ENCODE measurements at regions not wholly inside any gene's neighbourhood (a gene's known extent, or its start where the extent isn't known, plus 50 kb on each side); places are given as distances from the start of the nearest gene placed in this dataset.

- Histone ChIP-seq H2BK5ac (ENCODE audit: low read depth, low read length, poor library complexity, severe bottlenecking) (no peak overlapping the region), H3K27me3 (ENCODE audit: control insufficient read depth in 1 of 2, insufficient read depth in 1 of 2, low read length in 2 of 2) (peaks cover 30 to 64% of the 10 kb centered on the region in 2 experiments)
- 86% methylated on average over 22 of the region's 22 CpGs for WGBS
Observed at GRCh38 chr10:133026726-133027395, 60.9 kb upstream of the ADGRA1 start.

GRCh38 chr10:133026171-133026570 lies 61.6 kb upstream of the ADGRA1 start:
- Histone ChIP-seq H2AFZ (ENCODE audit: low read depth, low read length) (no peak overlapping the region), H2BK120ac (ENCODE audit: low read depth, low read length) (no peak overlapping the region), H3K18ac (ENCODE audit: low read depth in 1 of 2, low read length in 2 of 2) (no peak overlapping the region), H3K4me3 (ENCODE audit: insufficient read depth in 1 of 2, low read depth in 1 of 2, low read length in 2 of 2) (no peak overlapping the region), H3K79me1 (replicated peaks; ENCODE audit: low read length, poor library complexity, severe bottlenecking) (no peaks in the 10 kb centered on the region), H3K23ac (ENCODE audit: low read length in 2 of 2) (no peak overlapping the region), H3K9me3 (ENCODE audit: control insufficient read depth, low read length) (no peaks in the 10 kb centered on the region), H2AK5ac (ENCODE audit: low read length, severe bottlenecking) (no peak overlapping the region), H3K27ac (ENCODE audit: low read length, poor library complexity, severe bottlenecking) (no peak overlapping the region), H4K91ac (ENCODE audit: low read length) (no peak overlapping the region), H4K8ac (ENCODE audit: low read length) (no peak overlapping the region), H2BK12ac (ENCODE audit: low read length in 2 of 2) (no peak overlapping the region), H3K4me1 (ENCODE audit: control insufficient read depth, insufficient read depth, low read depth, low read length) (peaks cover 15% of the 10 kb centered on the region), H3K36me3 (ENCODE audit: control insufficient read depth in 1 of 2, insufficient read depth in 2 of 2, low read depth in 1 of 2, low read length in 2 of 2) (no peaks in the 10 kb centered on the region), H3K14ac (ENCODE audit: low read length in 2 of 2) (no peak overlapping the region), H2BK5ac (ENCODE audit: low read depth, low read length, poor library complexity, severe bottlenecking) (no peak overlapping the region), H3K4ac (ENCODE audit: low read depth in 1 of 2, low read length in 2 of 2) (no peak overlapping the region), H2BK15ac (ENCODE audit: low read depth, poor library complexity, severe bottlenecking) (no peak overlapping the region), H3K9ac (ENCODE audit: low read length) (no peak overlapping the region), H3K27me3 (ENCODE audit: control insufficient read depth in 1 of 2, insufficient read depth in 1 of 2, low read length in 2 of 2) (peaks cover 30 to 63% of the 10 kb centered on the region in 2 experiments), H3K4me2 (ENCODE audit: low read length, poor library complexity, severe bottlenecking) (no peak overlapping the region)
- no peak for DNase-seq
- 78% methylated on average over 9 of the region's 10 CpGs for WGBS

More at GRCh38 chr10:133026726-133027395, 60.9 kb upstream of the ADGRA1 start:
- no peak overlapping the region for H2BK15ac ChIP-seq (ENCODE audit: low read depth, poor library complexity, severe bottlenecking)
- no peak overlapping the region for H2BK12ac ChIP-seq (ENCODE audit: low read length in 2 of 2)
- no peak overlapping the region for H4K8ac ChIP-seq (ENCODE audit: low read length)
- H2AFZ ChIP-seq (ENCODE audit: low read depth, low read length), result no peak overlapping the region
- H3K9me3 ChIP-seq (ENCODE audit: control insufficient read depth, low read length), result no peaks in the 10 kb centered on the region
- H2BK120ac ChIP-seq (ENCODE audit: low read depth, low read length), result no peak overlapping the region
- H3K4me2 ChIP-seq (ENCODE audit: low read length, poor library complexity, severe bottlenecking), result no peak overlapping the region
- H3K4me1 ChIP-seq (ENCODE audit: control insufficient read depth, insufficient read depth, low read depth, low read length), result peaks cover 15% of the 10 kb centered on the region
- H3K14ac ChIP-seq (ENCODE audit: low read length in 2 of 2), result no peak overlapping the region
- H3K23ac ChIP-seq (ENCODE audit: low read length in 2 of 2), result no peak overlapping the region
- no peak overlapping the region for H3K27ac ChIP-seq (ENCODE audit: low read length, poor library complexity, severe bottlenecking)
- H3K18ac ChIP-seq (ENCODE audit: low read depth in 1 of 2, low read length in 2 of 2), result no peak overlapping the region
- no peaks in the 10 kb centered on the region for H3K79me1 ChIP-seq (replicated peaks; ENCODE audit: low read length, poor library complexity, severe bottlenecking)
- H3K4me3 ChIP-seq (ENCODE audit: insufficient read depth in 1 of 2, low read depth in 1 of 2, low read length in 2 of 2), result no peak overlapping the region
- DNase-seq, result no peak
- H3K4ac ChIP-seq (ENCODE audit: low read depth in 1 of 2, low read length in 2 of 2), result no peak overlapping the region
- no peak overlapping the region for H2AK5ac ChIP-seq (ENCODE audit: low read length, severe bottlenecking)
- no peaks in the 10 kb centered on the region for H3K36me3 ChIP-seq (ENCODE audit: control insufficient read depth in 1 of 2, insufficient read depth in 2 of 2, low read depth in 1 of 2, low read length in 2 of 2)
- H3K9ac ChIP-seq (ENCODE audit: low read length), result no peak overlapping the region
- H4K91ac ChIP-seq (ENCODE audit: low read length), result no peak overlapping the region

- H2AK5ac ChIP-seq (ENCODE audit: low read length, severe bottlenecking), result no peak overlapping the region
- no peak overlapping the region for H3K27ac ChIP-seq (ENCODE audit: low read length, poor library complexity, severe bottlenecking)
- no peaks in the 10 kb centered on the region for H3K79me1 ChIP-seq (replicated peaks; ENCODE audit: low read length, poor library complexity, severe bottlenecking)
- no peak overlapping the region for H3K18ac ChIP-seq (ENCODE audit: low read depth in 1 of 2, low read length in 2 of 2)
- H3K9ac ChIP-seq (ENCODE audit: low read length), result no peak overlapping the region
- no peaks in the 10 kb centered on the region for H3K9me3 ChIP-seq (ENCODE audit: control insufficient read depth, low read length)
- H2AFZ ChIP-seq (ENCODE audit: low read depth, low read length), result no peak overlapping the region
- H4K8ac ChIP-seq (ENCODE audit: low read length), result no peak overlapping the region
- WGBS, result 76% methylated on average over 13 of the region's 13 CpGs
- peaks cover 30 to 58% of the 10 kb centered on the region in 2 experiments for H3K27me3 ChIP-seq (ENCODE audit: control insufficient read depth in 1 of 2, insufficient read depth in 1 of 2, low read length in 2 of 2)
- H3K4me2 ChIP-seq (ENCODE audit: low read length, poor library complexity, severe bottlenecking), result no peak overlapping the region
- H3K23ac ChIP-seq (ENCODE audit: low read length in 2 of 2), result no peak overlapping the region
- peaks cover 15% of the 10 kb centered on the region for H3K4me1 ChIP-seq (ENCODE audit: control insufficient read depth, insufficient read depth, low read depth, low read length)
- no peak overlapping the region for H2BK12ac ChIP-seq (ENCODE audit: low read length in 2 of 2)
- no peak overlapping the region for H2BK120ac ChIP-seq (ENCODE audit: low read depth, low read length)
- no peak overlapping the region for H4K91ac ChIP-seq (ENCODE audit: low read length)
- no peak overlapping the region for H3K4ac ChIP-seq (ENCODE audit: low read depth in 1 of 2, low read length in 2 of 2)
- H3K14ac ChIP-seq (ENCODE audit: low read length in 2 of 2), result no peak overlapping the region
- no peak overlapping the region for H2BK15ac ChIP-seq (ENCODE audit: low read depth, poor library complexity, severe bottlenecking)
- DNase-seq, result no peak
- no peak overlapping the region for H3K4me3 ChIP-seq (ENCODE audit: insufficient read depth in 1 of 2, low read depth in 1 of 2, low read length in 2 of 2)
- H3K36me3 ChIP-seq (ENCODE audit: control insufficient read depth in 1 of 2, insufficient read depth in 2 of 2, low read depth in 1 of 2, low read length in 2 of 2), result no peaks in the 10 kb centered on the region
- no peak overlapping the region for H2BK5ac ChIP-seq (ENCODE audit: low read depth, low read length, poor library complexity, severe bottlenecking)
Observed at GRCh38 chr10:133025558-133026090, 62.1 kb upstream of the ADGRA1 start.

- Histone ChIP-seq H3K4me2 (ENCODE audit: low read length, poor library complexity, severe bottlenecking) (no peak overlapping the region), H2BK15ac (ENCODE audit: low read depth, poor library complexity, severe bottlenecking) (no peak overlapping the region), H3K4me3 (ENCODE audit: insufficient read depth in 1 of 2, low read depth in 1 of 2, low read length in 2 of 2) (no peak overlapping the region), H4K91ac (ENCODE audit: low read length) (no peak overlapping the region), H2AK5ac (ENCODE audit: low read length, severe bottlenecking) (no peak overlapping the region), H2BK12ac (ENCODE audit: low read length in 2 of 2) (no peak overlapping the region), H4K8ac (ENCODE audit: low read length) (no peak overlapping the region), H3K23ac (ENCODE audit: low read length in 2 of 2) (no peak overlapping the region), H2AFZ (ENCODE audit: low read depth, low read length) (no peak overlapping the region), H3K27ac (ENCODE audit: low read length, poor library complexity, severe bottlenecking) (no peak overlapping the region), H3K79me1 (replicated peaks; ENCODE audit: low read length, poor library complexity, severe bottlenecking) (no peaks in the 10 kb centered on the region), H2BK120ac (ENCODE audit: low read depth, low read length) (no peak overlapping the region), H3K27me3 (ENCODE audit: control insufficient read depth in 1 of 2, insufficient read depth in 1 of 2, low read length in 2 of 2) (peaks cover 30 to 53% of the 10 kb centered on the region in 2 experiments), H3K4me1 (ENCODE audit: control insufficient read depth, insufficient read depth, low read depth, low read length) (peaks cover 15% of the 10 kb centered on the region), H2BK5ac (ENCODE audit: low read depth, low read length, poor library complexity, severe bottlenecking) (no peak overlapping the region), H3K9ac (ENCODE audit: low read length) (no peak overlapping the region), H3K9me3 (ENCODE audit: control insufficient read depth, low read length) (no peaks in the 10 kb centered on the region), H3K14ac (ENCODE audit: low read length in 2 of 2) (no peak overlapping the region), H3K4ac (ENCODE audit: low read depth in 1 of 2, low read length in 2 of 2) (no peak overlapping the region), H3K36me3 (ENCODE audit: control insufficient read depth in 1 of 2, insufficient read depth in 2 of 2, low read depth in 1 of 2, low read length in 2 of 2) (no peaks in the 10 kb centered on the region), H3K18ac (ENCODE audit: low read depth in 1 of 2, low read length in 2 of 2) (no peak overlapping the region)
- WGBS, result 68% methylated on average over 34 of the region's 34 CpGs
- DNase-seq, result no peak
Observed at GRCh38 chr10:133024704-133025557, 62.8 kb upstream of the ADGRA1 start.

Measured in mesenchymal stem cell (in vitro differentiated cells and primary cell).